Neural cell (in vitro differentiated cells): ENCODE measurements at regions not wholly inside any gene's neighbourhood (a gene's known extent, or its start where the extent isn't known, plus 50 kb on each side); places are given as distances from the start of the nearest gene placed in this dataset.

Source experiments
- H2AFZ ChIP-seq: fragments of 200-600, 300-800 bp; sonication (generic), shearing (Covaris generic); 2 replicates; pipeline ENCODE4 v1.6.0; 2014; ENCODE audit warnings: low read depth, mild to moderate bottlenecking, antibody characterized with exemption, low read length, moderate library complexity
- H3F3A ChIP-seq: fragments of 200-600 bp; shearing (Covaris generic); 2 replicates; pipeline ENCODE4 v1.6.1; 2016; ENCODE audit warnings: mild to moderate bottlenecking, moderate library complexity, mixed read lengths, antibody characterized with exemption, low read length; ENCODE audit not compliant: insufficient read depth, poor library complexity, severe bottlenecking
- H3K27ac ChIP-seq: fragments of 200-600, 300-800 bp; sonication (generic), shearing (Covaris generic); 2 replicates; pipeline ENCODE4 v1.5.1; 2014; ENCODE audit warnings: mild to moderate bottlenecking, low read length, moderate library complexity
- H3K27me3 ChIP-seq: fragments of 300-800, 200-600 bp; sonication (generic), shearing (Covaris generic); 2 replicates; pipeline ENCODE4 v1.6.0; 2014; ENCODE audit warnings: mild to moderate bottlenecking, low read depth, low read length, moderate library complexity; ENCODE audit not compliant: insufficient read depth
- H3K36me3 ChIP-seq: fragments of 300-800, 200-600 bp; sonication (generic), shearing (Covaris generic); 2 replicates; pipeline ENCODE4 v1.5.1; 2014; ENCODE audit warnings: mild to moderate bottlenecking, antibody characterized with exemption, low read length, moderate library complexity; ENCODE audit not compliant: insufficient read depth
- H3K4me2 ChIP-seq: fragments of 300-800, 200-600 bp; sonication (generic), shearing (Covaris generic); 2 replicates; pipeline ENCODE4 v1.6.0; 2014; ENCODE audit warnings: mild to moderate bottlenecking, low read length
- H3K4me3 ChIP-seq: fragments of 300-800, 200-600 bp; sonication (generic), shearing (Covaris generic); 2 replicates; pipeline ENCODE4 v1.5.1; 2014; ENCODE audit warnings: mild to moderate bottlenecking, low read length, moderate library complexity
- H3K79me2 ChIP-seq: fragments of 200-600 bp; shearing (Covaris generic); replicated peaks from 2 replicates; pipeline ENCODE4 v1.6.0; 2014; ENCODE audit warnings: mild to moderate bottlenecking, low read length, moderate library complexity; ENCODE audit not compliant: insufficient read depth
- H3K9ac ChIP-seq: fragments of 300-800, 200-600 bp; sonication (generic), shearing (Covaris generic); 2 replicates; pipeline ENCODE4 v1.6.1; 2016; ENCODE audit warnings: mild to moderate bottlenecking, low read length, mixed read lengths
- H3K9me2 ChIP-seq: fragments of 200-600 bp; shearing (Covaris generic); 2 replicates; pipeline ENCODE4 v1.6.1; 2016; ENCODE audit warnings: mild to moderate bottlenecking, low read length, mixed read lengths; ENCODE audit not compliant: insufficient read depth
- H3K9me3 ChIP-seq: fragments of 200-600, 300-800 bp; sonication (generic), shearing (Covaris generic); 2 replicates; pipeline ENCODE4 v1.6.1; 2016; ENCODE audit warnings: mild to moderate bottlenecking, mixed run types, low read length, moderate library complexity, mixed read lengths
- H4K20me1 ChIP-seq: fragments of 200-600 bp; shearing (Covaris generic); 2 replicates; pipeline ENCODE4 v1.6.1; 2016; ENCODE audit warnings: mild to moderate bottlenecking, mixed run types; ENCODE audit not compliant: insufficient read depth
- CTCF ChIP-seq: fragments of 450-650 bp; IDR thresholded peaks from 2 replicates; pipeline ENCODE4 v1.5.1; 2014; ENCODE audit warnings: antibody characterized with exemption, mild to moderate bottlenecking, moderate library complexity; ENCODE audit not compliant: poor library complexity, severe bottlenecking
- EP300 ChIP-seq: fragments of 450-650 bp; conservative IDR thresholded peaks from 2 replicates; pipeline ENCODE4 v1.6.1; 2014; ENCODE audit warnings: antibody characterized with exemption, mild to moderate bottlenecking, moderate library complexity; ENCODE audit not compliant: poor library complexity, severe bottlenecking
- EZH2 ChIP-seq: fragments of 200-600, 300-800 bp; shearing (Covaris generic), sonication (generic); IDR thresholded peaks from 2 replicates; pipeline ENCODE4 v1.6.1; 2014; ENCODE audit warnings: antibody characterized with exemption, low read length, borderline replicate concordance, mild to moderate bottlenecking; ENCODE audit not compliant: insufficient read depth, poor library complexity, severe bottlenecking
- MXI1 ChIP-seq: fragments of 450-650 bp; conservative IDR thresholded peaks from 2 replicates; pipeline ENCODE4 v1.6.1; 2014; ENCODE audit warnings: antibody characterized with exemption, mild to moderate bottlenecking; ENCODE audit not compliant: poor library complexity, severe bottlenecking
- POLR2AphosphoS5 ChIP-seq: IDR thresholded peaks from 2 replicates; pipeline ENCODE4 v1.6.1; 2012
- RAD21 ChIP-seq: fragments of 450-650 bp; conservative IDR thresholded peaks from 2 replicates; pipeline ENCODE4 v1.6.1; 2014; ENCODE audit warnings: antibody characterized with exemption, mild to moderate bottlenecking, moderate library complexity
- REST ChIP-seq: IDR thresholded peaks from 2 replicates; pipeline ENCODE4 v1.6.1; 2012; ENCODE audit warnings: borderline replicate concordance
- SMC3 ChIP-seq: fragments of 450-650 bp; conservative IDR thresholded peaks from 2 replicates; pipeline ENCODE4 v1.6.1; 2014; ENCODE audit warnings: antibody characterized with exemption, mild to moderate bottlenecking, moderate library complexity; ENCODE audit not compliant: poor library complexity
- TAF1 ChIP-seq: IDR thresholded peaks from 2 replicates; pipeline ENCODE4 v1.6.1; 2012; ENCODE audit warnings: low read depth

GRCh38 chr2:194559523-194559922, 1097.5 kb upstream of the SLC39A10 start:
- no peaks in the 10 kb centered on the region for H3F3A ChIP-seq
- H2AFZ ChIP-seq = no peak overlapping the region
- no peak overlapping the region for H3K27ac ChIP-seq
- no peaks in the 10 kb centered on the region for H3K79me2 ChIP-seq
- no peaks in the 10 kb centered on the region for H4K20me1 ChIP-seq
- no peak overlapping the region for H3K4me2 ChIP-seq
- H3K9ac ChIP-seq = no peak overlapping the region
- H3K9me3 ChIP-seq = no peaks in the 10 kb centered on the region
- no peaks in the 10 kb centered on the region for H3K36me3 ChIP-seq
- H3K9me2 ChIP-seq = no peaks in the 10 kb centered on the region
- no peak overlapping the region for H3K4me3 ChIP-seq
- TF ChIP-seq EP300 = no peak
- no peak for TF ChIP-seq SMC3
- TF ChIP-seq REST = no peak
- TF ChIP-seq POLR2AphosphoS5 = no peak
- TF ChIP-seq CTCF = no peak
- TF ChIP-seq TAF1 = no peak
- TF ChIP-seq EZH2 = no peak
- TF ChIP-seq RAD21 = no peak
- no peak for TF ChIP-seq MXI1
- H3K27me3 ChIP-seq = no peaks in the 10 kb centered on the region

- Histone ChIP-seq H3K27ac (no peak overlapping the region), H3K9me3 (no peaks in the 10 kb centered on the region), H3K36me3 (no peaks in the 10 kb centered on the region), H2AFZ (no peak overlapping the region), H3K4me2 (no peak overlapping the region), H3K79me2 (no peaks in the 10 kb centered on the region), H3K27me3 (no peaks in the 10 kb centered on the region), H3F3A (no peaks in the 10 kb centered on the region), H3K9me2 (no peaks in the 10 kb centered on the region), H4K20me1 (no peaks in the 10 kb centered on the region), H3K9ac (no peak overlapping the region), H3K4me3 (no peak overlapping the region)
- TF ChIP-seq POLR2AphosphoS5 = no peak
- no peak for TF ChIP-seq EZH2
- no peak for TF ChIP-seq EP300
- no peak for TF ChIP-seq SMC3
- TF ChIP-seq CTCF = no peak
- no peak for TF ChIP-seq RAD21
- no peak for TF ChIP-seq REST
Observed at GRCh38 chr2:194557993-194558392, 1099.0 kb upstream of the SLC39A10 start.
